HepG2 (cell line): ENCODE measurements at regions not wholly inside any gene's neighbourhood (a gene's known extent, or its start where the extent isn't known, plus 50 kb on each side); places are given as distances from the start of the nearest gene placed in this dataset.

Source experiments
- EP300 ChIP-seq, 3 experiments: sonication (generic) in 1 of 3; formaldehyde crosslinking in 1 of 3; IDR thresholded peaks; 2 replicates each; pipeline versions ENCODE4 v1.5.1 to v1.6.1; 2011 to 2020; ENCODE audit warnings: low read depth in 2 of 3, low read length in 2 of 3, borderline replicate concordance in 1 of 3, improper control_type of control experiment in 1 of 3, mild to moderate bottlenecking in 1 of 3, missing genetic modification reagents in 1 of 3, moderate library complexity in 1 of 3
- FOXP4 ChIP-seq: sonication (generic); formaldehyde crosslinking; IDR thresholded peaks from 2 replicates; pipeline ENCODE4 v1.4.0; 2020; ENCODE audit warnings: missing genetic modification reagents
- HNRNPL ChIP-seq: fragments of 200-400 bp; formaldehyde crosslinking; IDR thresholded peaks from 2 replicates; pipeline ENCODE4 v1.6.1; 2017; ENCODE audit warnings: mild to moderate bottlenecking, low read depth, low read length
- MYPOP ChIP-seq: sonication (generic); formaldehyde crosslinking; IDR thresholded peaks from 2 replicates; pipeline ENCODE4 v1.8.1; 2023; ENCODE audit warnings: mild to moderate bottlenecking, moderate library complexity, missing genetic modification reagents
- RAD21 ChIP-seq: fragments of 450-650 bp; formaldehyde crosslinking; IDR thresholded peaks from 2 replicates; pipeline ENCODE4 v1.5.0; 2020; ENCODE audit warnings: mild to moderate bottlenecking
- REST ChIP-seq, 2 experiments: IDR thresholded peaks; 2 replicates each; pipeline ENCODE4 v1.6.1; 2011 to 2012; ENCODE audit warnings: low read length in 2 of 2, borderline replicate concordance in 1 of 2, low read depth in 1 of 2, mild to moderate bottlenecking in 1 of 2, moderate library complexity in 1 of 2
- RFX5 ChIP-seq: IDR thresholded peaks from 2 replicates; pipeline ENCODE4 v1.6.1; 2011; ENCODE audit warnings: low read depth, low read length, improper control_type of control experiment
- SIN3A ChIP-seq: IDR thresholded peaks from 2 replicates; pipeline ENCODE4 v1.6.1; 2011; ENCODE audit warnings: low read depth, mild to moderate bottlenecking, control low read depth, low read length, borderline replicate concordance
- TAF15 ChIP-seq: fragments of 200-400 bp; formaldehyde crosslinking; IDR thresholded peaks from one replicate; pipeline ENCODE4 v1.6.1; 2018; ENCODE audit warnings: mild to moderate bottlenecking, low read depth, low read length; ENCODE audit not compliant: poor library complexity, severe bottlenecking
- ZNF232 ChIP-seq: sonication (generic); formaldehyde crosslinking; IDR thresholded peaks from 2 replicates; pipeline ENCODE4 v1.4.0; 2020; ENCODE audit warnings: missing genetic modification reagents, borderline replicate concordance
- ZNF30 ChIP-seq: sonication (generic); formaldehyde crosslinking; IDR thresholded peaks from 2 replicates; pipeline ENCODE4 v1.5.0; 2020; ENCODE audit warnings: mild to moderate bottlenecking, missing genetic modification reagents
- ZNF556 ChIP-seq: sonication (generic); formaldehyde crosslinking; IDR thresholded peaks from 2 replicates; pipeline ENCODE4 v1.4.0; 2020; ENCODE audit warnings: mild to moderate bottlenecking, missing genetic modification reagents, borderline replicate concordance
- ZSCAN29 ChIP-seq: sonication (generic); formaldehyde crosslinking; conservative IDR thresholded peaks from 2 replicates; pipeline ENCODE4 v1.4.0; 2020; ENCODE audit warnings: mild to moderate bottlenecking, missing genetic modification reagents

- TF ChIP-seq REST (IDR thresholded peaks at IDR 0.05; ENCODE audit: borderline replicate concordance in 1 of 2, low read depth in 1 of 2, low read length in 2 of 2) = no peak
- TF ChIP-seq ZNF232 (CRISPR knock-in tag) = no peak
- TF ChIP-seq ZNF556 (CRISPR knock-in tag) = no peak
- TF ChIP-seq FOXP4 = no peak
- TF ChIP-seq SIN3A = no peak
- no peak for TF ChIP-seq TAF15
- TF ChIP-seq RAD21 (CRISPR knock-in tag) = no peak
- no peak for TF ChIP-seq ZNF30 (CRISPR knock-in tag)
- no peak for TF ChIP-seq RFX5
- TF ChIP-seq ZSCAN29 (CRISPR knock-in tag) = no peak
- TF ChIP-seq EP300 (IDR thresholded peaks at IDR 0.05; ENCODE audit: low read depth in 2 of 2, low read length in 2 of 2) = no peak
- no peak for TF ChIP-seq EP300 (CRISPR knock-in tag; IDR thresholded peaks at IDR 0.05; ENCODE audit: borderline replicate concordance)
- no peak for TF ChIP-seq HNRNPL
- TF ChIP-seq MYPOP (CRISPR knock-in tag) = no peak
Observed at GRCh38 chr3:180854887-180855286, 57.6 kb upstream of the FXR1 start.
